ENCODE measurements at regions not wholly inside any gene's neighbourhood (a gene's known extent, or its start where the extent isn't known, plus 50 kb on each side); places are given as distances from the start of the nearest gene placed in this dataset.

- no peak for TF ChIP-seq EZH2 (IDR thresholded peaks at IDR 0.05; ENCODE audit: low read depth)
- TF ChIP-seq, protein P1, sequence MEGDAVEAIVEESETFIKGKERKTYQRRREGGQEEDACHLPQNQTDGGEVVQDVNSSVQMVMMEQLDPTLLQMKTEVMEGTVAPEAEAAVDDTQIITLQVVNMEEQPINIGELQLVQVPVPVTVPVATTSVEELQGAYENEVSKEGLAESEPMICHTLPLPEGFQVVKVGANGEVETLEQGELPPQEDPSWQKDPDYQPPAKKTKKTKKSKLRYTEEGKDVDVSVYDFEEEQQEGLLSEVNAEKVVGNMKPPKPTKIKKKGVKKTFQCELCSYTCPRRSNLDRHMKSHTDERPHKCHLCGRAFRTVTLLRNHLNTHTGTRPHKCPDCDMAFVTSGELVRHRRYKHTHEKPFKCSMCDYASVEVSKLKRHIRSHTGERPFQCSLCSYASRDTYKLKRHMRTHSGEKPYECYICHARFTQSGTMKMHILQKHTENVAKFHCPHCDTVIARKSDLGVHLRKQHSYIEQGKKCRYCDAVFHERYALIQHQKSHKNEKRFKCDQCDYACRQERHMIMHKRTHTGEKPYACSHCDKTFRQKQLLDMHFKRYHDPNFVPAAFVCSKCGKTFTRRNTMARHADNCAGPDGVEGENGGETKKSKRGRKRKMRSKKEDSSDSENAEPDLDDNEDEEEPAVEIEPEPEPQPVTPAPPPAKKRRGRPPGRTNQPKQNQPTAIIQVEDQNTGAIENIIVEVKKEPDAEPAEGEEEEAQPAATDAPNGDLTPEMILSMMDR (conservative IDR thresholded peaks at IDR 0.05), result no peak
These were observed 180.8 kb upstream of the PCSK5 start for GRCh38 chr9:75709698-75710097.
